HEK293 (cell line): ENCODE measurements at regions not wholly inside any gene's neighbourhood (a gene's known extent, or its start where the extent isn't known, plus 50 kb on each side); places are given as distances from the start of the nearest gene placed in this dataset.

ENCODE experiments used
- CTCF ChIA-PET: fragments of 350-600 bp; formaldehyde crosslinking; extraction: SDS; loops from one replicate; lab custom pipeline; 2021; ENCODE audit warnings: antibody characterized with exemption; lab: Yijun Ruan, JAX
- POLR2A ChIA-PET: fragments of 300-600 bp; formaldehyde crosslinking; extraction: SDS; loops from one replicate; lab custom pipeline; 2020; ENCODE audit warnings: antibody characterized with exemption, inconsistent platforms; lab: Yijun Ruan, JAX
- H3K27ac ChIP-seq: fragments of 200-500 bp; sonication (Bioruptor generic); 2 replicates; pipeline ENCODE4 v1.5.1; 2014; ENCODE audit warnings: low read depth, low read length, control low read depth, inconsistent platforms; ENCODE audit errors: extremely low read depth
- H3K36me3 ChIP-seq, 2 experiments: fragments of 200-500 bp in 1 of 2; sonication (Bioruptor generic) in 1 of 2; 1 replicate in 1 of 2; 2 replicates in 1 of 2; pipeline ENCODE4 v1.5.1; 2014 to 2017; ENCODE audit warnings: inconsistent platforms in 2 of 2, low read length in 2 of 2; ENCODE audit not compliant: control insufficient read depth in 2 of 2, insufficient read depth in 1 of 2
- H3K4me1 ChIP-seq: fragments of 200-500 bp; sonication (Bioruptor generic); 2 replicates; pipeline ENCODE4 v1.5.1; 2014; ENCODE audit warnings: mild to moderate bottlenecking, low read length, inconsistent platforms; ENCODE audit not compliant: control insufficient read depth, insufficient read depth
- H3K4me3 ChIP-seq: 2 replicates; pipeline ENCODE4 v1.5.1; 2011; ENCODE audit warnings: low read depth, mild to moderate bottlenecking, control low read depth, low read length, moderate library complexity
- H3K9me3 ChIP-seq: fragments of 200-500 bp; sonication (Bioruptor generic); 2 replicates; pipeline ENCODE4 v1.5.1; 2014; ENCODE audit warnings: low read depth, low read length, inconsistent platforms; ENCODE audit not compliant: control insufficient read depth, insufficient read depth
- BCL11A ChIP-seq: fragments of 450-650 bp; formaldehyde crosslinking; IDR thresholded peaks from 2 replicates; pipeline ENCODE4 v1.5.1; 2016; ENCODE audit warnings: low read depth, missing biosample characterization, missing genetic modification characterization
- HOXD13 ChIP-seq: sonication (generic); formaldehyde crosslinking; IDR thresholded peaks from 2 replicates; pipeline ENCODE4 v1.8.0; 2022; ENCODE audit warnings: missing genetic modification reagents, borderline replicate concordance
- INSM2 ChIP-seq: fragments of 450-650 bp; formaldehyde crosslinking; IDR thresholded peaks from 2 replicates; pipeline ENCODE4 v1.5.1; 2016; ENCODE audit warnings: missing biosample characterization, missing genetic modification characterization
- RBAK ChIP-seq: fragments of 450-650 bp; formaldehyde crosslinking; IDR thresholded peaks from 2 replicates; pipeline ENCODE4 v1.5.1; 2016; ENCODE audit warnings: missing biosample characterization, missing genetic modification characterization
- SETDB1 ChIP-seq: IDR thresholded peaks from one replicate; pipeline ENCODE4 v1.6.1; 2017; ENCODE audit warnings: mild to moderate bottlenecking, low read length, moderate library complexity, mixed read lengths; ENCODE audit not compliant: insufficient read length
- YY1 ChIP-seq: fragments of 450-650 bp; formaldehyde crosslinking; IDR thresholded peaks from 2 replicates; pipeline ENCODE4 v1.5.1; 2018; ENCODE audit warnings: missing biosample characterization, missing genetic modification characterization
- ZEB2 ChIP-seq: fragments of 450-650 bp; formaldehyde crosslinking; IDR thresholded peaks from 2 replicates; pipeline ENCODE4 v1.5.1; 2016; ENCODE audit warnings: missing biosample characterization, missing genetic modification characterization
- ZNF112 ChIP-seq: fragments of 450-650 bp; formaldehyde crosslinking; IDR thresholded peaks from 2 replicates; pipeline ENCODE4 v1.5.0; 2017; ENCODE audit warnings: missing biosample characterization, missing genetic modification characterization
- ZNF292 ChIP-seq: fragments of 450-650 bp; formaldehyde crosslinking; IDR thresholded peaks from 2 replicates; pipeline ENCODE4 v1.5.1; 2016; ENCODE audit warnings: low read depth, missing biosample characterization, missing genetic modification characterization, borderline replicate concordance
- ZNF324 ChIP-seq: fragments of 450-650 bp; formaldehyde crosslinking; IDR thresholded peaks from 2 replicates; pipeline ENCODE4 v1.5.1; 2016; ENCODE audit warnings: missing biosample characterization, missing genetic modification characterization
- ZNF341 ChIP-seq: fragments of 450-650 bp; formaldehyde crosslinking; IDR thresholded peaks from 2 replicates; pipeline ENCODE4; 2016; ENCODE audit warnings: low read depth, missing biosample characterization, missing genetic modification characterization
- ZNF350 ChIP-seq: fragments of 450-650 bp; formaldehyde crosslinking; IDR thresholded peaks from 2 replicates; pipeline ENCODE4 v1.5.0; 2017; ENCODE audit warnings: missing biosample characterization, mild to moderate bottlenecking, missing genetic modification characterization
- ZNF449 ChIP-seq: fragments of 450-650 bp; formaldehyde crosslinking; IDR thresholded peaks from 2 replicates; pipeline ENCODE4 v1.5.1; 2017; ENCODE audit warnings: missing biosample characterization, mild to moderate bottlenecking, missing genetic modification characterization, moderate library complexity
- ZNF510 ChIP-seq: fragments of 450-650 bp; formaldehyde crosslinking; IDR thresholded peaks from 2 replicates; pipeline ENCODE4 v1.5.1; 2018; ENCODE audit warnings: mild to moderate bottlenecking, missing genetic modification characterization, missing biosample characterization; ENCODE audit not compliant: insufficient replicate concordance
- ZNF530 ChIP-seq: fragments of 450-650 bp; formaldehyde crosslinking; IDR thresholded peaks from 2 replicates; pipeline ENCODE4 v1.5.1; 2016; ENCODE audit warnings: low read depth, missing biosample characterization, missing genetic modification characterization
- ZNF561 ChIP-seq: fragments of 450-650 bp; IDR thresholded peaks from 2 replicates; pipeline ENCODE4 v1.5.1; 2018; ENCODE audit warnings: missing biosample characterization, missing genetic modification characterization, borderline replicate concordance
- TF ChIP-seq, protein P1 (sequence below): fragments of 450-650 bp; formaldehyde crosslinking; IDR thresholded peaks from 2 replicates; pipeline ENCODE4 v1.5.1; 2016; ENCODE audit warnings: missing biosample characterization, missing genetic modification characterization
- TF ChIP-seq, protein P2 (sequence below): fragments of 450-650 bp; formaldehyde crosslinking; IDR thresholded peaks from 2 replicates; pipeline ENCODE4 v1.5.1; 2016; ENCODE audit warnings: missing biosample characterization, missing genetic modification characterization
- TF ChIP-seq, protein P3 (sequence below): fragments of 450-650 bp; formaldehyde crosslinking; IDR thresholded peaks from 2 replicates; pipeline ENCODE4 v1.5.1; 2016; ENCODE audit warnings: missing biosample characterization, missing genetic modification characterization
- TF ChIP-seq, protein P4 (sequence below): fragments of 450-650 bp; formaldehyde crosslinking; IDR thresholded peaks from 2 replicates; pipeline ENCODE4 v1.5.1; 2016; ENCODE audit warnings: missing biosample characterization, missing genetic modification characterization
- TF ChIP-seq, protein P5 (sequence below): fragments of 450-650 bp; formaldehyde crosslinking; IDR thresholded peaks from 2 replicates; pipeline ENCODE4; 2016; ENCODE audit warnings: missing biosample characterization, missing genetic modification characterization
- TF ChIP-seq, protein P6 (sequence below): IDR thresholded peaks from 2 replicates; pipeline ENCODE4 v1.6.1; 2011; ENCODE audit warnings: mild to moderate bottlenecking, low read depth, low read length, borderline replicate concordance

GRCh38 chr22:25477358-25477757, 87.1 kb upstream of the GRK3 start:
- no peak overlapping the region for H3K4me3 ChIP-seq
- peaks cover 0 to 45% of the 10 kb centered on the region in 2 experiments; a peak in 2 of 3 replicates for H3K36me3 ChIP-seq
- peak; percentile 94 for TF ChIP-seq RBAK (tag by site-specific recombination)
- no peak for TF ChIP-seq SETDB1
- ChIA-PET CTCF (interaction anchor here (1.7 kb wide), 2 partner anchors 16 to 296 kb away, joined by 5 to 6 read pairs; no protein-coding TSS in a partner anchor), POLR2A (no interaction called here)
- H3K27ac ChIP-seq = no peak overlapping the region
- peaks cover 8% of the 10 kb centered on the region for H3K4me1 ChIP-seq
- no peaks in the 10 kb centered on the region for H3K9me3 ChIP-seq

GRCh38 chr22:25478111-25478510, 86.4 kb upstream of the GRK3 start:
- Histone ChIP-seq H3K27ac (no peak overlapping the region), H3K36me3 (peaks cover 0 to 51% of the 10 kb centered on the region in 2 experiments; a peak in 2 of 3 replicates), H3K4me3 (no peak overlapping the region), H3K9me3 (no peaks in the 10 kb centered on the region), H3K4me1 (peaks cover 8% of the 10 kb centered on the region)
- ChIA-PET CTCF (interaction anchor here (1.7 kb wide), 1 partner anchor 17 kb away, joined by 5 read pairs; no protein-coding TSS in a partner anchor), POLR2A (no interaction called here)
- TF ChIP-seq ZNF510 (tag by site-specific recombination) (no peak), HOXD13 (CRISPR knock-in tag) (no peak), ZNF292 (no peak), INSM2 (no peak), ZNF530 (tag by site-specific recombination) (no peak), YY1 (tag by site-specific recombination) (no peak), ZNF341 (tag by site-specific recombination) (no peak), ZNF324 (tag by site-specific recombination) (no peak), ZNF350 (tag by site-specific recombination) (no peak), ZNF561 (tag by site-specific recombination) (no peak), ZNF112 (tag by site-specific recombination) (no peak), ZNF449 (no peak), ZEB2 (tag by site-specific recombination) (no peak), BCL11A (tag by site-specific recombination) (no peak)
- TF ChIP-seq, protein P1, sequence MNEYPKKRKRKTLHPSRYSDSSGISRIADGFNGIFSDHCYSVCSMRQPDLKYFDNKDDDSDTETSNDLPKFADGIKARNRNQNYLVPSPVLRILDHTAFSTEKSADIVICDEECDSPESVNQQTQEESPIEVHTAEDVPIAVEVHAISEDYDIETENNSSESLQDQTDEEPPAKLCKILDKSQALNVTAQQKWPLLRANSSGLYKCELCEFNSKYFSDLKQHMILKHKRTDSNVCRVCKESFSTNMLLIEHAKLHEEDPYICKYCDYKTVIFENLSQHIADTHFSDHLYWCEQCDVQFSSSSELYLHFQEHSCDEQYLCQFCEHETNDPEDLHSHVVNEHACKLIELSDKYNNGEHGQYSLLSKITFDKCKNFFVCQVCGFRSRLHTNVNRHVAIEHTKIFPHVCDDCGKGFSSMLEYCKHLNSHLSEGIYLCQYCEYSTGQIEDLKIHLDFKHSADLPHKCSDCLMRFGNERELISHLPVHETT (tag by site-specific recombination) = no peak
- TF ChIP-seq, protein P2, sequence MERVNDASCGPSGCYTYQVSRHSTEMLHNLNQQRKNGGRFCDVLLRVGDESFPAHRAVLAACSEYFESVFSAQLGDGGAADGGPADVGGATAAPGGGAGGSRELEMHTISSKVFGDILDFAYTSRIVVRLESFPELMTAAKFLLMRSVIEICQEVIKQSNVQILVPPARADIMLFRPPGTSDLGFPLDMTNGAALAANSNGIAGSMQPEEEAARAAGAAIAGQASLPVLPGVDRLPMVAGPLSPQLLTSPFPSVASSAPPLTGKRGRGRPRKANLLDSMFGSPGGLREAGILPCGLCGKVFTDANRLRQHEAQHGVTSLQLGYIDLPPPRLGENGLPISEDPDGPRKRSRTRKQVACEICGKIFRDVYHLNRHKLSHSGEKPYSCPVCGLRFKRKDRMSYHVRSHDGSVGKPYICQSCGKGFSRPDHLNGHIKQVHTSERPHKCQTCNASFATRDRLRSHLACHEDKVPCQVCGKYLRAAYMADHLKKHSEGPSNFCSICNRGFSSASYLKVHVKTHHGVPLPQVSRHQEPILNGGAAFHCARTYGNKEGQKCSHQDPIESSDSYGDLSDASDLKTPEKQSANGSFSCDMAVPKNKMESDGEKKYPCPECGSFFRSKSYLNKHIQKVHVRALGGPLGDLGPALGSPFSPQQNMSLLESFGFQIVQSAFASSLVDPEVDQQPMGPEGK = no peak
- TF ChIP-seq, protein P3, sequence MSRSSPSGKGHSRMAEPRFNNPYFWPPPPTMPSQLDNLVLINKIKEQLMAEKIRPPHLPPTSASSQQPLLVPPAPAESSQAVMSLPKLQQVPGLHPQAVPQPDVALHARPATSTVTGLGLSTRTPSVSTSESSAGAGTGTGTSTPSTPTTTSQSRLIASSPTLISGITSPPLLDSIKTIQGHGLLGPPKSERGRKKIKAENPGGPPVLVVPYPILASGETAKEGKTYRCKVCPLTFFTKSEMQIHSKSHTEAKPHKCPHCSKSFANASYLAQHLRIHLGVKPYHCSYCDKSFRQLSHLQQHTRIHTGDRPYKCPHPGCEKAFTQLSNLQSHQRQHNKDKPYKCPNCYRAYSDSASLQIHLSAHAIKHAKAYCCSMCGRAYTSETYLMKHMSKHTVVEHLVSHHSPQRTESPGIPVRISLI (tag by site-specific recombination) = no peak
- TF ChIP-seq, protein P4, sequence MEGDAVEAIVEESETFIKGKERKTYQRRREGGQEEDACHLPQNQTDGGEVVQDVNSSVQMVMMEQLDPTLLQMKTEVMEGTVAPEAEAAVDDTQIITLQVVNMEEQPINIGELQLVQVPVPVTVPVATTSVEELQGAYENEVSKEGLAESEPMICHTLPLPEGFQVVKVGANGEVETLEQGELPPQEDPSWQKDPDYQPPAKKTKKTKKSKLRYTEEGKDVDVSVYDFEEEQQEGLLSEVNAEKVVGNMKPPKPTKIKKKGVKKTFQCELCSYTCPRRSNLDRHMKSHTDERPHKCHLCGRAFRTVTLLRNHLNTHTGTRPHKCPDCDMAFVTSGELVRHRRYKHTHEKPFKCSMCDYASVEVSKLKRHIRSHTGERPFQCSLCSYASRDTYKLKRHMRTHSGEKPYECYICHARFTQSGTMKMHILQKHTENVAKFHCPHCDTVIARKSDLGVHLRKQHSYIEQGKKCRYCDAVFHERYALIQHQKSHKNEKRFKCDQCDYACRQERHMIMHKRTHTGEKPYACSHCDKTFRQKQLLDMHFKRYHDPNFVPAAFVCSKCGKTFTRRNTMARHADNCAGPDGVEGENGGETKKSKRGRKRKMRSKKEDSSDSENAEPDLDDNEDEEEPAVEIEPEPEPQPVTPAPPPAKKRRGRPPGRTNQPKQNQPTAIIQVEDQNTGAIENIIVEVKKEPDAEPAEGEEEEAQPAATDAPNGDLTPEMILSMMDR (tag by site-specific recombination) = no peak
- TF ChIP-seq, protein P5, sequence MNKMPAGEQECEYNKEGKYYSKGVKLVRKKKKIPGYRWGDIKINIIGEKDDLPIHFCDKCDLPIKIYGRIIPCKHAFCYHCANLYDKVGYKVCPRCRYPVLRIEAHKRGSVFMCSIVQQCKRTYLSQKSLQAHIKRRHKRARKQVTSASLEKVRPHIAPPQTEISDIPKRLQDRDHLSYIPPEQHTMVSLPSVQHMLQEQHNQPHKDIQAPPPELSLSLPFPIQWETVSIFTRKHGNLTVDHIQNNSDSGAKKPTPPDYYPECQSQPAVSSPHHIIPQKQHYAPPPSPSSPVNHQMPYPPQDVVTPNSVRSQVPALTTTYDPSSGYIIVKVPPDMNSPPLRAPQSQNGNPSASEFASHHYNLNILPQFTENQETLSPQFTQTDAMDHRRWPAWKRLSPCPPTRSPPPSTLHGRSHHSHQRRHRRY = no peak
- TF ChIP-seq, protein P6, sequence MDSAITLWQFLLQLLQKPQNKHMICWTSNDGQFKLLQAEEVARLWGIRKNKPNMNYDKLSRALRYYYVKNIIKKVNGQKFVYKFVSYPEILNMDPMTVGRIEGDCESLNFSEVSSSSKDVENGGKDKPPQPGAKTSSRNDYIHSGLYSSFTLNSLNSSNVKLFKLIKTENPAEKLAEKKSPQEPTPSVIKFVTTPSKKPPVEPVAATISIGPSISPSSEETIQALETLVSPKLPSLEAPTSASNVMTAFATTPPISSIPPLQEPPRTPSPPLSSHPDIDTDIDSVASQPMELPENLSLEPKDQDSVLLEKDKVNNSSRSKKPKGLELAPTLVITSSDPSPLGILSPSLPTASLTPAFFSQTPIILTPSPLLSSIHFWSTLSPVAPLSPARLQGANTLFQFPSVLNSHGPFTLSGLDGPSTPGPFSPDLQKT = no peak
